NOMO-1 treated with DMSO at 0.1 percent for 48 hours (cell line): ENCODE measurements at regions not wholly inside any gene's neighbourhood (a gene's known extent, or its start where the extent isn't known, plus 50 kb on each side); places are given as distances from the start of the nearest gene placed in this dataset.

Source experiments
- DNase-seq: peaks from one replicate; lab custom pipeline; 2025; ENCODE audit not compliant: unreplicated experiment; lab: John Stamatoyannopoulos, UW

GRCh38 chr20:56986931-56987720, 279.3 kb downstream of the BMP7 start:
- DNase-seq = no peak

GRCh38 chr20:56987986-56988385, 278.5 kb downstream of the BMP7 start:
- peak; percentile 15 for DNase-seq

DNA sequence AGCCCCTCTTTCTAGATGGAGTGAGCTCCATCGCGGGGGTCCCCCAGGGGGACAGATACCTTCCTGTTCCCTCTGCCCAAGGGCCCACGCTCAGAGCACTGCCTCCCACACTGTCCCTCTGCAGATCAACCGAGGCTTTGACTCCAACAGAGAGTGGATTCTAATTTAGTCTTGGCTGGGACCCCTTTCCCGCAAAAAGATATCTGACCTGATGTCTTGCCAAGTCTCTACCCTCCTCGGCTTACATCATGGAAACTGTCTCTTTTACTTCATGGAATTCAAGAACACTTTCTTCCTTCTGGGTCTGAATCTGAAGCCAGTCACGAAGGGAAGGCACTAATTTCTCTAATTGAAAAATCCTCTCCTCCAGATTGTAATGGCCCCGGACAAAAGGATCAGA, 278.0 kb downstream of the BMP7 start:
- no peak for DNase-seq

DNA sequence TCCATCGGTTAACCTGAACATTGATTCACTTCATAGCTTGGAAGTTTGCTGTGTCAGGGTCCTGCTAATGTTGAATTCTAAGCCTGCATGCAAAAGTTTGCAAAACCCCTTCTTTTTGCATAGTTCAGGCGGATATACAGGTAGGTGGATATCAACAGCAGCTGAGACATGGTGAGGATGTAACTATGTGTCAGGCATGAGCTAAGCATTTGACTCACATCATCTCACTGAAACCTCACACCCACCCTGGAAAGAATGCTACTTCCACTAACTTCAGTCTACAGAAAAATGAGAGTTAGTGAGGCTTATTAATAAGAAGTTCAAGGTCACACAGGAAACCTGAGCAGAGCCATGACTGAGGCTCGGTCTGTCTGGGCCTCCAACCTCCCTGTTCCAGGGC, 276.9 kb downstream of the BMP7 start:
- DNase-seq = no peak

DNA sequence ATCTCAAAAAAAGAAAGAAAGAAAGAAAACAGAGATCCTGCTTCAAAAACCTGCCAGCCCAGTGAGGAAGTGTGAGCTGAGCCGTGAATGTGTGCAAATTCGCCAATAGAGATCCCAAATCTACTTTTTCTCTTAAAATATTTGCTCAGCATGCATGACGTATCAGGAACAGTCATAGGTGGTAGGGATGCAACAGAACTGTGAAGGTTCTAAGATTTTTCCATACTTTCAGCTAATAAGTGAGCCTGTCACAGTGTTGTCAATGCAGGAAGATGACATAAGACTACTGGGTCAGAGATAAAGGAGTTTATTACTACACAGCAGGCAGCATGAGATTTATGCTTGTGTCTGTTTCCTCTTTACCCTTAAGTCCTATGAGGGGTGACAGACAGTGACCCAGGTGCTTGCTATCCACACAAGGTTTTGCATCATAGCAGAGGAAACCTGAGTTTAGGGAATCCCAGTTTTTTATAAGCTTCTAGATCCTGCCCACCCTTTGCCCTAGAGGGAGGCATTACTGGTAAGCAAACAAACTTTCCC, 273.4 kb downstream of the BMP7 start:
- DNase-seq = no peak

- DNase-seq = no peak
These were observed 272.4 kb downstream of the BMP7 start for GRCh38 chr20:56994006-56994405.

DNA sequence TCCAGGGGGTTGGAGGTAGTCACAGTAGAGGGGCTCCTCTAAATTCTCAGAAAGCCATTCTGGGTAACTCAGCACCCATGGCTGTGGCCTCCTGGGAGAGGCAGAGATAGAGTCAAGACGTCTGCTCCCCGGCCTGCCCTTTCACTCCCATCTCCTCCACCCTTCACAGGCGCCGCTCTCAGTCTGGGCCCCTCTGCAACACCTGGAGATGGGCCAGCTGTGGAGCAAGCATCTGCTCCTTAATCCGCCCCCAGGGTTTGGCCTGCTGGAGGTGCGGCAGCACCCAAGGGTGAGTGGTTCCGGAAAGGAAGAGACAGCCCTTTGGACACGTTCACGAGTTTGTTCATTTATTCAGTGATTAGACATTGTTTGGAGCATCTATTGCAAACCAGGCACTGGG, 271.3 kb downstream of the BMP7 start:
- DNase-seq = no peak

DNA sequence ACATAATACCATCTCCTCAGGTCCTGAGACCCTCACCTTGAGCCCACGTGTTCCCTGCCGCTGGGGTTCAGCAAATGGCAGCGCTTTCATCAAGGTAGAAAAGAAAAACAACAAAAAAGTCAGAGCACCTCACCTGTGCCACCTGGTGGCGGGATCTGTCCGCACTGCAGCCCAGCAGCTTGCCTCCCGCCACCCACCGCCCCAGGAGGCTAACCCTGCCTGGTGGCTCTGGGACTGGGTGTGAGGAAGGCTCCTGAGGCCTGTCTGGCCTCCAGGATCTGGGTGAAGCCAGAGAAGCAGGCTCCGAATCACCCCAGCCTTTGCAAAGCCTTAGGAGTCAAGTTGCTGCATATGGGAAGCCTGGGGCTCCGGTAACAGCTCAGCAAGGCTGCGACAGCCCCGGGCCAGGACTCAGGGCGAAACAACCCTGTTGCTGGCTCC, 270.8 kb downstream of the BMP7 start:
- DNase-seq = no peak

DNA sequence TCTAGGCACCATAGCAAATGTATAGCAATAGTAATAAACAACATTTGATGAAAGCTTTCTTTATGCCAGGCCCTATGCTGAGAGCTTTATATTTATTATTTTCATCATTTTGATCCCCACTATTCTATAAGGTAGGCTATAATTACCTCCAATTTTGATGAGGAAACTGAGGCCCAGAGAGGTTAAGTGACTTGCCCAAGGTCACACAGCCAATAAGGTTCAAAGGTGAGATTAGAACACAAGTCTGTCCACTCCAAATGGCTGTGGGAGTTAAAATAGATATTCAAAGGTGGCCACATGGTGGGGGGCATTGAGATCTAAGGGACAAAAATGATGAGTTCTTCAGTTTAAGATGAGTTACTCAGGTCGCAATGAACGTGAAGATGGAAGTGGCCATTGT, 269.9 kb downstream of the BMP7 start:
- no peak for DNase-seq

DNA sequence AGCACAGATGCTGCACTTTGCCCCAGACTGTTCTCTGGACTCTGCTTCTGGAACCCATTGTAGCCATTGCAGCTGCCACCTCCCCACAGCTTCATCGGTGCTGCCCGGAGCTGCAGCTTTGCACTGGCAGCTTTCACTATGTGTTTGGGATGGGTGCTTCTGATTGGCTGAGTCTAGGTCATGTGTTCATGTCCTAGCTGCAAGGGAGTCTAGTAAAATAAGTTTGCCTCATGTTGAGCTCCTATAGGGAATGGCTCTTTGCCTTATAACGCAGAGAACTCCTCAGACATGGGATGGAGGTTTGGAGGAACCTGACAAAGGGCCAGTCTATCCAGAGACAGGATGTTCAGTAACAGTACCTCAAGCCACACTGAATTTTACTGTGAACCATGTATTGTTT, 268.0 kb downstream of the BMP7 start:
- no peak for DNase-seq

- DNase-seq = peak; percentile 79
These were observed 265.9 kb downstream of the BMP7 start for GRCh38 chr20:57000441-57000968.

DNA sequence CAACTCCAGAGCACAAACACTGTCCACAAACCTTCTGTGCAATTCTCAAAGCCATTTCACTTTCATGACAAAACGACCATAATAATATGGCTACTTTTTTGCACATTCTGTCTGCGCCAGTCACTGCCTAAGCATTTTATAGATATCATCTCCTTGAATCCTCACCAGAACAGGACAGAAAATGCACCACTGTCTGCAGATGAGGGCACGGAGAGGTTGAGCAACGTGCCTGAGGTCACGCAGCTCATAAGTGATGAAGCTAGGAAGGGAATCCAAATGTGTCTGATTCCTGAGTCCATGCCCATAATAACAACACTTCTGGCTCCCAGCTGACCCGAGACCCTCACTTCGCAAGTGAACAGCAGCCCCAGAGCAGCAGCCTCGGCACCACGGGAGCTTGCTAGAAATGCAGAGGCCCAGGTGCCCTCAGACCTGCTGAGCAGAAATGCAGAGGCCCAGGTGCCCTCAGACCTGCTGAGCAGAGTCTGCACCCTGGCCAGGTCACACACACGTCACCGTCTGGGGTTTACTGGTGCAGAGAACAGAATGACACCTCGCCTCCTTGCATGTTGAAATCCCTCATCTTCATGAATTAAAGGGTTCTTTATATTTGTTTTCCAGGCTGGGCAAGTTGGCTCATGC, 265.2 kb downstream of the BMP7 start:
- DNase-seq = no peak

GRCh38 chr20:57002066-57002570, 264.3 kb downstream of the BMP7 start:
- DNase-seq = no peak

GRCh38 chr20:57003012-57003411, 263.4 kb downstream of the BMP7 start:
- DNase-seq = no peak

DNA sequence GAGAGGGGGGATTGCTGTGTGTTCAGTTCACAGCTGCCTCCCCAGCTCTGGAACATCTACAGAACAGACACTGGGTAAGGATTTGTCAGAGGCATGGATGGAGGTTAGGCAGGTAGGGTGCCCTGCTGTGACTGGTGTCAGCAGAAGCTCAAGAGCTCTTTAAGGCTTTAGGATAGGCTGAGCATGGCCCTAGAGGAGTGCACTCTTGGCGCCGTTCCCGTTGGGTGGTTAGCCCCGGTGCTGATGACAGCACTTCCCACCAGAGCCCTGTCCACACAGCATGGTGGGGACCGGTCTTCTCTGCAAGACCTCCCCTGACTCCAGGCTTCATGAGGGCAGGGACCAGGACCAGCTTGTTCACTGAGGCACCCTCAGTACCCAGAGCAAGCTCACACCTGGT, 262.0 kb downstream of the BMP7 start:
- DNase-seq = no peak

DNA sequence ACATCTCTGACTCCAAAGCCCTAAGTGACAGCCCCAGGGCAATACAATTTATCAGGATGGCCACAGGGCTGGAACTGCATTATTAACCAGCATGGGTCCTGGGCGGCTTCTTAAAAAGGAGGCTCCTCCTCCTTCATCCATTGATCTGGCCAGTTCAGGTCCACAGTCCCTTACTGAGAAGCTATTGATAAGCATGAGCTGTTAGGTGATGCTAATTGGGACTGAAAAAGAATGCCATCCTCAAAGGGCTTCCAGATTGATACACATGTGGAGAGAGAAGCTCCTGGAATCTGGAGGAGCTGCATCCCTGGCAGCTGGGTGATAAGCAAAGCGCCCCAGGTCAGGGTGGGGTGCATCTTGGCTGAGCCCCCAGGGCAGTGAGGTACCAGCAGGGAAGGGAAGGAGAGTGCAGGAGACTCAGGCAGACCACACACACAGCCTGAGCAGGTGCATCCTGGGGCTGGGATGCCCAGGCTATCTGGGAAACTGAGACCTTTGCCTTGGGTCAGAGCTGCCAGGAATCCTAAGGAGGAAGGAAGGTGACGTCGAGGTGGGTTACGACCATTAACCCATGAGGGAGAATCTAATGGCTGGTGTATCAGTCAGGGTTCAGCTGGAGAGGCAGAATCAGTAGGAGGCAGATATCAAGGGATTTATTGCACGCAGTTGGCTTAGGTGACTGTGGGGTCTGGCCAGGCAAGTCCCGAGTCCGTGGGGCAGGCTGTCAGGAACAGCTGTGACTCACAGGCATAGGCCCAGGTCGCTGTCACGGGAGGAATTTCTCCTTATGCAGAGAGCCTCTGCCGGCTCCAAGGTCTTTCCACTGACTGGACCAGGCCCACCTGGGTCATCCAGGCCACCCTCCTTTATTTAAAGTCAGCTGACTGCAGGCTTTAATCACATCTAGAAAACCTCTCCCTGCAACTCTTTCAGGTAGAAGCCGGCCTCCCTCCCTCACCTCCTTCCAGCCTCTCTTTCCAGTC, 261.2 kb downstream of the BMP7 start:
- no peak for DNase-seq

DNA sequence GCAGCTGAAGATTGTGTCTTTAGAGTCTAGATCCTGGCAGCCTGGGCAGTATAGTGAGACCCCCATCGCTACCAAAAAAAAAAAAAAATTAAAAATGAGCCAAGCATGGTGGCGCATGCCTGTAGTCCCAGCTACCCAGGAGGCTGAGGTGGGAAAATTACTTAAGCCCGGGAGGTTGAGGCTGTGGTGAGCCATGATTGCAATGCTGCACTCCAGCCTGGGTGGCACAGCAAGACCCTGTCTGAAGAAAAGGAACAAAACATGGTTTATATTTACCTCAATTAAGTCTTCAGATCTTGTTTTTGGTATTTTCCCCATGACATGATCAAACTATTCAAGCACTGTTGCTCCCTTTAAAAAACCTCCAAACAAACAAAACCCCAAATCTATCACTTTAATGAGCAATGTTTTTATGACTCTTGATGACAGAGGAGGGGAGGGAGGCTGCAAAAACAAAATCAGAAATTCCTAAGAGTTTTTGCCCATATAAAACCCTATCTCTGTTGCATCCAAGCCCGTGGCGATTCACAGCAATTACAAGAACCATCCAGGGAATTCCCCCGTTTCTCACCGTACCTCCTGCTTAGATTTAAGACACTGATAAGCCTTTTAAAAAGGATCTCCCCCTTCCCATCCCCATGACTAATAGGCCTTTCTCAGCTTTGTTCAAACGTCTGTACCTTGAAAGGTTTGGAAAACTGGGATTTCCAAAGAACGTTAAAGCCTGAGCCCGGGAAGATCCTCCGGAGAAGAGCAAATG, 259.9 kb downstream of the BMP7 start:
- no peak for DNase-seq

GRCh38 chr20:57007171-57007540, 259.3 kb downstream of the BMP7 start:
- peak; percentile 87 for DNase-seq

- DNase-seq = no peak
These were observed 258.2 kb downstream of the BMP7 start for GRCh38 chr20:57008217-57008616.

DNA sequence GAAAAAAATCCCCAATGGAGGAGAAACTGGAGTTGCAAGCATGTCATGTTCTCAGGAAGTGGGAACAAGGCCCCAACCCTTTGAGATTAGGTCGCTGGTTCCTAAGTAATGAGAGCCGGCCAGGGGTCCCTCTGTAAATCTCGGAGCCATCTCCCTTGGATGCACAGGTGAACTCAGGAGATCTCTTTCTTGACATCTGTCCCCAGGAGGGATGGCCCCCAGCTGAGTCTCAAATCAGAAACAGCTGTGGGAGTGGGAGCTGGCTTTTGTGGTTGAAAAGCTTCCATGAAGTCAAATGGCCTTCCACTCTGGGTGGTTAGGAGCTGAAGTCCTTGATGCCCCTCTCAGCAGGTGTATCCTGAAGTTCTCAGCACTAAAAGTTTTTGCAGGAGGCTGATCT, 257.1 kb downstream of the BMP7 start:
- no peak for DNase-seq
